ENCODE measurements at regions not wholly inside any gene's neighbourhood (a gene's known extent, or its start where the extent isn't known, plus 50 kb on each side); places are given as distances from the start of the nearest gene placed in this dataset.

- DNase-seq (ENCODE audit: low read depth) = no peak
Observed at GRCh38 chr15:92565351-92566125, 90.0 kb downstream of the FAM174B start.

DNA sequence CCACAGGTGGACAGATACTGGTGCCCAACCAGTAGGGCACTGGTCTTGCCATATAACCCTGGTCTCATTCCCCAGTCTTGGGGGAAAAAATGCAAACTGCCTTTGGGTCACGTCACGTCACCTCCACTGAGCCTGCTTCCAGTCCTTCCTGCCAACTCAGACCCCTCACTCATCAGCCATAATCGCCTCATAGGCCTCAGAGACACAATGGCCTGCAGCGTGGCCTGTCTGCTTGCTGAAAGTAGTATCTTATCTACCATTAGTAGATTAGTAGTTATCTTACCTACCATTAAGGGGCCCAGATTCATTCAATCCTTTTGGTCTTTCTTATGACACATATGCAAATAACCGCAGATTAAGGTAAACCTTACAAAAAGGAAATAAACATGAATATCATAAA lies 93.8 kb downstream of the FAM174B start:
- no peak for DNase-seq (ENCODE audit: low read depth)

- DNase-seq (ENCODE audit: low read depth) = no peak
Observed at GRCh38 chr15:92553317-92553716, 102.3 kb downstream of the FAM174B start.

GRCh38 chr15:92545996-92546395 lies 109.6 kb downstream of the FAM174B start:
- no peak for DNase-seq (ENCODE audit: low read depth)

DNA sequence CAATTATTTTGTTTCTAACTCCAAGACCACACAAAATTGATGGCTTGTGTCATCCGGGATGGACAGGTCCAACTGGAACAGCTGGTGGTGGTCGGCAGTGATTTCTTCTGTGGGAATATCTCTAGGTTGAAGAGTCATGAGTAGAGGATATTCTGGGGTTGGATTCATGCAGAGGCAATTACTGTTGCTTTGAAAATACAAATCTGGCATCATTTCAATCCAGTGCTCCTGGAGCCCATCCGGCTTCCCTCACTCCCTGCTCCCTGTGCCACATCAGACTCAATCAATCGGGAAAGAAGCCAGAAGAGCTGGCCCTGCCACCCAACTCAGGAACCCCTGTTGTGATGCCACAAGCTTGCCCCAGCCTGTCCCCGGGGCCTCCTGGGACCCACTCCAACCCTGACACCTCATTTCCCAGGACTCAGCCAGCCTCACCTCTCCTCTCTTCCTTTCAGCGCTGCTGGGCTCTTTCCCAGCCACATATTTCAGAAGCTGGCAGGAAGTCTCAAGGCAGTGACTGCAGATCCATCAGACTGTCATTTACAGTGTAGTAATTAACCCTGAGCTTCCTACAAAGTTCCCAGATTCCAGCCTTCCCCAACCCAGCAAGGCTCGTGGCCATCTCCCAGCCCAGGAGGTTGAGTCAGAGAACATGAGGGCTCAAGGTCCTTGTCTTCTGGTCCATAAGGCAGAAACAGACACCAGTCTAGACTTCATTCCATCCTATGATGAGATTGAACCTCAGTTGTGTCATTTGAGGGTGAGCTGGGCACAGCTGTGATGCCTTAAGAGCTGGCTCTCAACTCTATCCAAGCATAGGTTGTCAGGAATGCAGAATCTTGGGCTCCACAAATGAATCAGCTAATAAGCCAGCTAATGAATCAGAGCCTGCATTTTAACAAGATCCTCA lies 114.0 kb downstream of the FAM174B start:
- no peak for DNase-seq (ENCODE audit: low read depth)

DNA sequence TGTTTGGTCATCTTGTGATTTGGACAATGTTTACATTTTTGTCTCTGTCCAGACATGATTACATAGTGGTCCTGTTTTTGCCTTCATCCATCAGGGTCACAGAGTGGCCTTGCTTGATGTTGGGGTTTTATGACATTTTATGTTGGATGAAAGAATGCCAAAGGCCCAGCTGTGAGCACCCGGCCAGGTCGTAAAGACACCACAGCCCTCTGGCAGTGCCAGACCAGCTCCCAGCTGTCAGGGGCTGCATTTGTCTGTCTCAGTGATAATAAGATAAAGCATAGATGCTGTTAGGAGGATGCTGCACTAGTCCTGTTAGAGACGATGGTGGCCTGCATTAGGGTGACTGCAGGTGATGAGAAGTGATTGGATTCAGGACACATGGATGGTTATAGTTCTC lies 117.5 kb downstream of the FAM174B start:
- no peak for DNase-seq (ENCODE audit: low read depth)

- DNase-seq (ENCODE audit: low read depth) = no peak
Observed at GRCh38 chr15:92533298-92533697, 122.3 kb downstream of the FAM174B start.

GRCh38 chr15:92531406-92531805 lies 124.2 kb downstream of the FAM174B start:
- no peak for DNase-seq (ENCODE audit: low read depth)

- no peak for DNase-seq (ENCODE audit: low read depth)
Observed at GRCh38 chr15:92528736-92529135, 126.8 kb downstream of the FAM174B start.

DNA sequence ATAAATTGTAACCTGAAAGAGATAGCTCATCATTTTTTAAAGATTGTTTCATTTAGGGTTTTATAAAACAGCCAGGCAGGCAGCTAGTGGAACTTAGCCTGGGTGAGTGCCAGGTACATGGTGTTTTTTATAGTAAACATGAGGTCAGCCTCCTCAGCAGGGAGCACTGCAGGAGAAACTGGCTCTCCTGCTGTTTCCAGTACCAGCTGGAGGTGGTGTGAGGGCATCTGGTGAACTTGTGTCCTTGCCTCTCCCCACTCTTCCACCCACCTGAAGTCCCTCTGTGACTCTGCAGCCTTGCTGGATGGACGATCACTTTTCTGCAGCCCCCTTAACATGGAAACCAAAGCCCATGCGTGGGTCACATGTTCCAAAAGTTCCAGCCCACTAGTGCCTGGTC lies 128.4 kb downstream of the FAM174B start:
- no peak for DNase-seq (ENCODE audit: low read depth)

DNA sequence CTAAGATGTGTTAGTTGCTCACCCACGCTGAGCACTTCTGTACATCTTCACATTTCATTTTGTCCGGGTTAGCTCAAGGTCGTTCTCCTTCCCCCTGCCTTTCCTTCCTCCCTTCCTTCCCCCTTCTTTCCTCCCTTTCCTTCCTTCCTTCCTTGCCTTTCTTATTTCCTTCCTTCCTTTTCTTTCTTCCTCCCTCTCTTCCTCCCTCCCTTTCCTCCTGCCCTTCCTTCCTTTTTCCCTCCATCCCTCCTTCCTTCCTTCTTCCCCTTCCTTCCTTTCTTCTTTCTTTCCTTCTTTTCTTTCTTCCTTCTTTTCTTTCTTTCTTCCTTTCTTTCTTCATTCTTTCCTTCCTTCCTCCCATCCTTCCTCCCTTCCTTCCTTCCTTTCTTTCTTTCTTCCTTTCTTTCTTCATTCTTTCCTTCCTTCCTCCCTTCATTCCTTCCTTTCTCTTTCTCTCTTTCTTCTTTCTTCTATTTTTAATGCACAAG lies 129.8 kb downstream of the FAM174B start:
- DNase-seq (ENCODE audit: low read depth) = no peak

DNA sequence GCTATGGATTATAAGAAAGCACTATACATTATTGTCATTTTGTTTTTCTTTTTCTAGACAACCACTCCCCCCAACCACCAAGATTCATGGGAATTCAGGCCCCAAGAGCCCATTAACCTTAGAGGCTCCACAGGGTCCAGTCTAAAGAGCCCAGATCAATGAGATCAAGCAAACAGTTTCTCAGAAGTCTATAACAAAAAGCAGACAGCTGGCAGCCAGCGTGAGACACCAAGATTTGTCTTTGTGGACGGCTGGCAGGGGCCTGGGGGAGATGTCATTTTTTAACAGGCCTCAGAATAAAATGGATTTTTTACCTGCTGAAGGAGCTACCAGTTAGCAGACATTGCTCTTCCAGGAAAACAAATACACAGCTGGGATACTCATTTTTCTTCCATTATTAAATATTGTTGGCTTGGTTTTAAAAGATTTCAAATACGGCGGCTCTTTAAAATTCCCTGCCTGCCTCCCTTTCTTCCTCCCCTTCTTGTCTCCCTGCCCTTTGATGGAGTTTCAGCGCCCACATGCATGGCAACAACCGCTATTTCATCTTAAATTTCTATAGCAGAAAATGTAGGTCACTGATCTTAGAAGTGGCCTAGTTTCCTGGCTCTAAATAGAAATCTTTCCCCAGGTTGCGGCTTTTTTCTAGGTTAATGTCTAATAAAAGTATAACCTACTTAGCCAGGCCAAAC lies 130.6 kb downstream of the FAM174B start:
- no peak for DNase-seq (ENCODE audit: low read depth)

DNA sequence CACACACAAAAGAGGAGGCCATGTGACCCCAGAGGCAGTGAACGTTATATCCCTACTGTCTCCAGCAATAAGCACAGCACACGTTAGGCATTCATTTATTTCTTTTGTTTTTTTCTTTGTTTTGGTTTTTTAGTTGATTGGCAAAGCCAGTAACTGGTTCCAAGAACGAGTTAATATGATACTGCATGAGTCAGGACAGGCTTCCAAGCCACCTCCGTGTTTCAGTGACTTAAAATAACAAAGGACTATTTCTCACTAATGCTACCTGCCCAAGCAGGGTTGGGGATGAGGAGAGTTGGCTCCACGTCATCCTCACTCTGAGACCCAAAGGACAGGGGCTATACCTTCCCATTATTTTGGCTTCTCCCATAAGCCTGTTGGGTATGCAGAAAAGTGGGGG lies 130.5 kb downstream of the ST8SIA2 start:
- no peak for DNase-seq (ENCODE audit: low read depth)

GRCh38 chr15:92523176-92523575 lies 129.5 kb downstream of the ST8SIA2 start:
- DNase-seq (ENCODE audit: low read depth) = no peak

GRCh38 chr15:92521624-92522008 lies 127.9 kb downstream of the ST8SIA2 start:
- DNase-seq (ENCODE audit: low read depth) = peak; percentile 6

GRCh38 chr15:92520914-92521623 lies 127.4 kb downstream of the ST8SIA2 start:
- DNase-seq (ENCODE audit: low read depth) = no peak

- DNase-seq (ENCODE audit: low read depth) = no peak
Observed at GRCh38 chr15:92519709-92520108, 126.0 kb downstream of the ST8SIA2 start.
